ENCODE measurements at regions not wholly inside any gene's neighbourhood (a gene's known extent, or its start where the extent isn't known, plus 50 kb on each side); places are given as distances from the start of the nearest gene placed in this dataset.
A peak's percentile ranks its signal among the peaks of the same experiment; 100 is the strongest.

GRCh38 chrX:9087271-9088040 is 53.5 kb upstream of the FAM9B start:
- no peak for DNase-seq

GRCh38 chrX:9088896-9089295 is 55.0 kb upstream of the FAM9B start:
- no peak for DNase-seq

DNA sequence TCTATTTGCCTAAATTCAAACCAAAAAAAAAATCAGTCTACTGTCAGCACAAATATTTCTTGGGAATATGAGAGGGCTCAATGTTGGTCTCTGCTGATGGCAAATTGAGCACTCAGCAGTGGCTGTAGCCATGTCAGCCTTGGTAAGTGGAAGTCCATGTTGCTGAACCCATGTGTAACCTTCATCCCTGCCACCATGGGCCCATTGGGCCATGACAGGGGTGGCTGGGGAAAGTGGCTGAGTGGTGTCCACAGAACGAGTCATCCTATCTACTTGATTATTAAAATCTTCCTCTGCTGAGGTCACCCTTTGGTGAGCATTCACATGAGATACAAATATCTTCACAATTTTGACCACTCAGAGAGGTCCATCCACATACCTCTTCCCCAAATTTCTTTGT is 56.8 kb upstream of the FAM9B start:
- no peak for DNase-seq

DNA sequence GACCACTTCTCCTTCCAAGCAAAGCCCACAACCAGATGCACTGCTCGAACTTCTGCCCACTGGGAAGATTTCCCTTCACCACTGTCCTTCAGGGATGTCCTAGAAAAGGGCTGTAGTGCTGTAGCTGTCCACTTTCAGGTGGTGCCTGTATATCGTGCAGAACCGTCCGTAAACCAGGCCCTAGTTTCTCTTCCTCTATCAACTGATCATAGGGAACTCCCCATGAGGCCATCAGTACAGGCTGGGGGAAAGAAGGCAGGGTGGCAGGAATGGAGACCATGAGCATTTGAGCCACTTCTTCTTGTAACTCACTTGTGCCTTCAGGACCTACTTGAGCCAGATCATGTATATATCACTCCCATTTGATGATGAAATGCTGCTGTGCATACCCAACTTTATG is 57.3 kb upstream of the FAM9B start:
- DNase-seq = no peak

- DNase-seq = no peak
Measured at GRCh38 chrX:9102956-9103355, 69.0 kb upstream of the FAM9B start.

DNA sequence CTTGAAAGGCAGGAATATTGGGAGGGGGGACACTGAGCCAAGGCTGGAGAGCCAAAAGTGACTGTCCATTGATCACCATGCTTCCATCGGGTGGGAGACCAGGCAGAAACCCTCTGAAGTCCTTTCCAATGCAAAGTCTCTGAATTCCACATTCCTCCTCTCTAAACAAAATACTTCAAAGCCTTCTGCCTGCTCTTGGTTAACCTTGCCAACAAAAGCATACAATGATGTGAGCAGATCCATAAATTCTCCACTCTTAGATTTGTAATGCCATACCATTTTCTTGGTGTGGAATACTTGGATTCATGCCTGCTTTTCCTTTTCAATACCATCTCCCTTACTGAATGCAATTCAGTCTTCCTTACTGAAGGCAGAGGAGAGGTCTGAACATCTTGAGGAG is 74.1 kb upstream of the FAM9B start:
- no peak for DNase-seq

DNA sequence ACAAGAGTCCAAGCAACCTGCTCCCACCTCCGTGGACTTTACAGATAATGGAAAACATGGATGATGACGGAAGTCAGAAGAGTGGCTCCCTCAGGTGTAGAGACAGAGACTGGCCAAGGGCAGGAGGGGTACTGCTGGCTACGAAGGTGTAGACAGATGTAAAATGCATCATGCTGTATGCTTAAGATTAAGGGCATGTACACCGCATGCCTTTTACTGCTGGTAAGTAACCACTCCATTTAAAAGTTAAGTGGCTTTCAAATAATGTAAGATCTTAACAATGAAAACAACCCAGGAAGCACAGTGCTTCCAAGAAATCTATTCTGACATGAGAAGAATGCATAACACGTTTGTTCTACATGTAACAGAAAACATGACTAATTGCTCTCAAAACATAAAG is 76.9 kb upstream of the FAM9B start:
- no peak for DNase-seq

GRCh38 chrX:9114245-9114644 is 80.3 kb upstream of the FAM9B start:
- peak in 1 of 2 experiments; percentile 11 for DNase-seq

DNA sequence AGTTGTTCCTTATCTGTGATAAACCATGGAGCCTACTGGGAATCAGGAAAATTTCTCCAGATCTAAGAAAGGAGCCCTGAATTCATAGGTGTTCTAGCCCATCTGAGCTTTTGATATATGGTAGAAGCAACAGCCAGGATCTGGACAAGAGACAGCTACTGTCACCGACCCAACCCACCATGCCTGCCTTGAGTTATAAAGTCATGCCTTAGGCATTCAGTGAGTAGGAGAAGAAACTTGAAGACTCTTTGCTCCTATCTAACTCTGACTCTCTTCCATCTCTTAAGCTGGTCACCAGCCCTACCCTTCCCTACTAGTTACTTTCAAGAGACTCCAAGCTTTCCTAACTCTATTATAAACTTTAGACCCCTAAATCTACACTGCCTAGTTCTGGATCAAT is 83.9 kb upstream of the FAM9B start:
- DNase-seq = no peak

- no peak for DNase-seq
Measured at GRCh38 chrX:9122519-9123245, 88.8 kb upstream of the FAM9B start.

- no peak for DNase-seq
Measured at GRCh38 chrX:9127986-9128385, 94.1 kb upstream of the FAM9B start.

- DNase-seq = no peak
Measured at GRCh38 chrX:9130031-9130430, 96.1 kb upstream of the FAM9B start.

DNA sequence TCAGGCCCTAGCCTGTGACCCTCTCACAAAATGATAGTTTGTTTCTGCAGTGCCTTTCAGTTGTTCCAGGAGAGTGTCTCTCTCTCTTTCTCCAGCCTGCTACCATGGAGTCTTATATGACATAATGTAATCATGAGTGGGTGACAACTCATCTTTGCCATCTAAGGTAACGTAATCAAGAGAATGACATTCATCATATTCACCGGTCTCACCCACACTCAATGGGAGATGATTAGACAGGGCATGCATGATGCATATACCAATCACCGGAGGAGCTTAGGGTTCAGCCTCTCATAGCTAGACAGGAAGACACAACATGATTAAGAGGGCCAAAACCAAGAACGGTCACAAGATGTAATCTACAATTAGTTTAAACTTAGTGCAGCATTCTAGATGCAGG is 97.1 kb upstream of the FAM9B start:
- no peak for DNase-seq

GRCh38 chrX:9132036-9132638 is 98.2 kb upstream of the FAM9B start:
- DNase-seq = no peak

- DNase-seq = no peak
Measured at GRCh38 chrX:9133426-9133825, 99.5 kb upstream of the FAM9B start.

GRCh38 chrX:9134366-9134765 is 100.4 kb upstream of the FAM9B start:
- DNase-seq = no peak

DNA sequence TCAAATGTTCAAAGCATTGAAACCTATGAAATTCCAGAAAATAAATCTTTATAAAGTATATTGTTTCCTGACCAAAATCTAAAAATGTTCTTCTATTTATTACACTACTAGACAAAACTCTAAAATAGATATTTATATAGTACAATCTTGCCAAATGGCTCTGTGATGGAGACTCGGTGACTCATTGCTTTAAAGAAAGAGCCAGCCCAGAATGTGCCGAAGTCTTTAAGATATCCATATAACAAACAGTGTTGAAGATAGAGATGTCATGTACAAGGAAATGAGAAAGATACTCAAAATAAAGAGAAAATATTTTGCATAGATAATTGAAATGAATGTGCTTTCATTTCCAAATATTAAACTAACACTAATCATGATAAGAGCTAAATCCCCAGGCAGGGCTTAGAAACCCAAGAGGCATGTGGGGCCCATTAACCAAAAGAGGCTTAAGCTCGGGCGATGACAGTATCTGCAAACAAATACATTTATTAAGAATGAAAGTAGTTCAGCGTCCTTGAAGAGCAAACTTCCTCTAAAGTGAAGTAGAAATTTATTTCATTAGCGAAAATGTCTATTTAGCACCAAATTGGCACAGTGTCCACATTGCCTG is 102.1 kb upstream of the FAM9B start:
- peak in 1 of 2 experiments; percentile 1 for DNase-seq

- DNase-seq = no peak
Measured at GRCh38 chrX:9137152-9137551, 103.2 kb upstream of the FAM9B start.

DNA sequence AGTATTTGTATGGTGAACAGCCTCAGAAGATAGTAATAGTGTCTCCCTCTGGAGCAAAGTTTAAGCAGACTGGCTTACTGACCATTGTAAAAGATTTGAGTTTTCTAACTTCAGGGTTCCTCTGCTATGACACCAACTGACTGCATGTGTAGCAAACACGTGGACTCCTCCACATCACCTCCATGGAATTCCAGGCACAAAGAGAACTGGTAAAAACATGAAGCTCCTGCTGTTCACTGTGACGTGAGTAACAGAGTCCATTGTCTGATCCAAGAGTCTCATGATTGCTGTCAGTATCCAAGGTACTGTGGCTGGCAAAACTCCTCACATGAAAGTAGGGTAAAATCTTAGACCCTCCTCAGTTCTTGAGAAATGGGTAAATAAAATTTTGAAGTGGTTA is 107.6 kb upstream of the FAM9B start:
- DNase-seq = no peak

DNA sequence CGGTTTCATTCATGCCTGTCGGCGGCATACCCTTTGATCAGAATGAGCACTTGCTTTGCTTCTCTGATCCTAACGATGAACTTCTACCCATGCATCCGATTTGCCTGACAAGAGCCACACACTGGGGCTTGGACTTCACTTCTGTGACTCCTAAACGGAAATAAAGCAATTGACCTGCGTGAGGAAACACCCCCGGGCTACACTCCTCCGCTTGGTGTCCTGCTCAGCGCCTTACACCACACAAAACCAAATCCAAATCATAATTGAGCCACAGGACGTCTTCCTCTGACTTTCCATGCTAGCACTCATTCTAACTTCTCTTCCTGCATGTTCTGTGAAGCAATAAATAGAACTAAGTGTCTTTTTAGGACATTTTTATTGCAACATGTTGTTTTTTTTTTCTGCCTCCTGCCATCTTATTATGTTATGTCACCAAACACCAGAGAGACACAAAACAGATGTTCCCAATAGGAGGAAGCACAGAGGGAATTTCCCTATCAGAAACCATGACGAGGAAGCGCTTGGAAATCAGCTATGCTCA is 110.8 kb upstream of the FAM9B start:
- no peak for DNase-seq

DNA sequence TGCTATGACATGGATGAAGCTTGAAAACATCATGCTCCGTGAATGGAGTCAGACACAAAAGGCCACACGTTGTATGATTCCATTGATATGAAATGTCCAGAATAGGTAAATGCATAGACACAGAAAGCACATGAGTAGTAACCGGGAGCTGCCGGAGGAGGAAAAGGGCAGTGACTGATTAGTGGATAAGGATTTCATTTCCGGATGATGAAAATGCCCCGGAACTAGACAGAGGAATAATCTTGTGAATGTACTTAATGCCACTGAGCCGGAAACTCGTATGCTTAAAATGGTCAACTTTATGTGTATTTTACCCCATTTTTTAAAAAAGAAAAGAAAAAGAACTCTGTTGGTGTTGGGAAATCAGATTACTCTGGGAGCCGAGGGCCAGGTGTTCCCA is 112.7 kb upstream of the FAM9B start:
- DNase-seq = no peak

DNA sequence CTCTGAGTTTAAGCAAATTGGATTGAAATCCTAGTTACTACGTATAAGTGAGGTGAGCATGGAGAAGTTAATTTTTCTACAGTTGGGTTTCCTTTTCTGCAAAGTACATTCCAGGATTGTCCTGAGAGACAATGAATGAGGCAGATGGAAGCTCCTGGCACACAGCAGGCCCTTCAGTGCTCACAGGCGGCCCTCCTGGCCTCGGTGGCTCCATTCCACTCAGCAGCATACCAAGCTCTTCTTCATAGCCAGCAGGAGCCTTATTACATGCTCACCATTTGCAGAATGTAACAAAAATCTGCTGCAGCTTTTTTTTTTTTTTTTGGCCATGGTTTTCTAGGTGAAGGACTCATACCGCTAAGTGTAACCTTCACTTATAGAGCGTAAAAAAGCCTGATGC is 113.2 kb upstream of the FAM9B start:
- no peak for DNase-seq

DNA sequence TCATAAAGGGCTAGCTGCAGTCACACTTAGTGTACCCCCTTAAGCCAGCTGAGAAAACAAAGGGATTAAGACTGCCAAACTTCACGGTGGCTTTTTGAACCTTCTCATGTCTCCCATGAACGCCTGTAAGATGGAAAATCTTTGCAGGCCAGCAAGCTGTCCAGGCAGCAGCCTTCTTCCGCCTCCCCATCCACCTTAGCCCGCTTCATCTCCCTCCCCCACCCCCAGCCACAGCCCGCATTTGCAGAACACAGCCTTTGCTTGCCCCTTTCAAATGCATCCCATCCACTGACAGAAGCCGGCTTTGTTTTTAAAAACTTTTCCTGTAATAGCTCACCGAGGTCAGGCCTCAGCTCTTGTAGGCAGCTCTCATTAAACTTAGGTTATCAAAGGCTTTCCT is 113.8 kb upstream of the FAM9B start:
- DNase-seq = no peak
